Brain pericyte (primary cell): ENCODE measurements at regions not wholly inside any gene's neighbourhood (a gene's known extent, or its start where the extent isn't known, plus 50 kb on each side); places are given as distances from the start of the nearest gene placed in this dataset.

Experiments
- DNase-seq: peaks from one replicate; pipeline ENCODE4 v3.0.0-alpha.2; 2012; ENCODE audit warnings: low read depth, low spot score

GRCh38 chr7:156223935-156224832 lies 411.9 kb upstream of the SHH start:
- no peak for DNase-seq

GRCh38 chr7:156222611-156223010 lies 410.3 kb upstream of the SHH start:
- no peak for DNase-seq

GRCh38 chr7:156222151-156222550 lies 409.9 kb upstream of the SHH start:
- no peak for DNase-seq

- DNase-seq, result no peak
Measured at GRCh38 chr7:156220701-156221100, 408.4 kb upstream of the SHH start.

- no peak for DNase-seq
Measured at GRCh38 chr7:156220078-156220605, 407.9 kb upstream of the SHH start.

- DNase-seq, result no peak
Measured at GRCh38 chr7:156219307-156220077, 407.2 kb upstream of the SHH start.

GRCh38 chr7:156218544-156219306 lies 406.5 kb upstream of the SHH start:
- DNase-seq, result no peak

GRCh38 chr7:156217803-156218202 lies 405.5 kb upstream of the SHH start:
- DNase-seq, result no peak

GRCh38 chr7:156209087-156209486 lies 396.8 kb upstream of the SHH start:
- no peak for DNase-seq

GRCh38 chr7:156207306-156207705 lies 395.0 kb upstream of the SHH start:
- no peak for DNase-seq

- DNase-seq, result no peak
Measured at GRCh38 chr7:156206174-156206573, 393.9 kb upstream of the SHH start.

GRCh38 chr7:156204820-156205219 lies 392.6 kb upstream of the SHH start:
- DNase-seq, result no peak

GRCh38 chr7:156203923-156204322 lies 391.7 kb upstream of the SHH start:
- no peak for DNase-seq

- DNase-seq, result no peak
Measured at GRCh38 chr7:156198277-156198676, 386.0 kb upstream of the SHH start.

- no peak for DNase-seq
Measured at GRCh38 chr7:156196649-156197048, 384.4 kb upstream of the SHH start.

- no peak for DNase-seq
Measured at GRCh38 chr7:156195276-156195675, 383.0 kb upstream of the SHH start.

GRCh38 chr7:156194813-156195212 lies 382.6 kb upstream of the SHH start:
- DNase-seq, result no peak

GRCh38 chr7:156192921-156193320 lies 380.7 kb upstream of the SHH start:
- DNase-seq, result no peak

GRCh38 chr7:156191090-156191489 lies 378.8 kb upstream of the SHH start:
- DNase-seq, result no peak

GRCh38 chr7:156185076-156185475 lies 372.8 kb upstream of the SHH start:
- DNase-seq, result no peak

- no peak for DNase-seq
Measured at GRCh38 chr7:156184164-156184563, 371.9 kb upstream of the SHH start.
